Suppressor macrophage treated with lipopolysaccharide for 4 hours (primary cell): ENCODE measurements at regions not wholly inside any gene's neighbourhood (a gene's known extent, or its start where the extent isn't known, plus 50 kb on each side); places are given as distances from the start of the nearest gene placed in this dataset.
"Not testable (repeated sequence)": the region's sequence is repeated elsewhere in the genome, so short reads cannot be mapped to it uniquely, and the experiment has no call there.

Experiments used
- DNase-seq: peaks from one replicate; pipeline ENCODE4 v3.0.0-alpha.2; 2020

DNA sequence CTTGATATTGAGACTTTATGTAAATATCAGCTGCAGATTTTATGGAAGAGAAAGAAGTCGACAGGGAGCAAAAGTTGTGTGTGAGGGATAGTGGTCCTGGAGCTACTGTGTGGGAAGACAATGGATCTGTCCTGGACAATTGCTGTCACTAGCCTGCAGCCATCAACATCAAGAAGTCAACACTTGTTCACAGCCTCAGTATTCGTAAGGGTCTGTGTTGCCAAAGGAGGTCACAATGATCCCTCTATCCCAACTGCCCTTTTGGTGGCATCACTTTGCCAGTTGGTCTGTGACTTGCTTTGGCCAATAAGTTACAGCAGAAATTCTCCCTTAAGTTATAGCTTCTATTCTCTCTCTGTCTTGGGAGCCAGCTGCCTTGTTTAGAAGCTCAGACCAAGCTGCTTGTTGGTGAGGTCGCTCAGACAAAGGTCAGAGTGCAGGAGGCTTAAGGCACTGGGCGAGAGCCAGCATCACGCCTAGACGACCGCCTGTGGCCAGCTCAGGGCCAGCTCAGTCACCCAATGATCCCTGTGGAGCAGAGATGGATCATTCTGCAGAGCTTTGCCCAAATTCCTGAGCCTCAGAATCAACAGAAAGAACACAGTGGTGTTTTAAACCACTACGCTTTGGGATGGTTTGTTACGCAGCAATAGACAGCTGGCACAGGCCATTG, 134.9 kb downstream of the RHOU start:
- DNase-seq = no peak

DNA sequence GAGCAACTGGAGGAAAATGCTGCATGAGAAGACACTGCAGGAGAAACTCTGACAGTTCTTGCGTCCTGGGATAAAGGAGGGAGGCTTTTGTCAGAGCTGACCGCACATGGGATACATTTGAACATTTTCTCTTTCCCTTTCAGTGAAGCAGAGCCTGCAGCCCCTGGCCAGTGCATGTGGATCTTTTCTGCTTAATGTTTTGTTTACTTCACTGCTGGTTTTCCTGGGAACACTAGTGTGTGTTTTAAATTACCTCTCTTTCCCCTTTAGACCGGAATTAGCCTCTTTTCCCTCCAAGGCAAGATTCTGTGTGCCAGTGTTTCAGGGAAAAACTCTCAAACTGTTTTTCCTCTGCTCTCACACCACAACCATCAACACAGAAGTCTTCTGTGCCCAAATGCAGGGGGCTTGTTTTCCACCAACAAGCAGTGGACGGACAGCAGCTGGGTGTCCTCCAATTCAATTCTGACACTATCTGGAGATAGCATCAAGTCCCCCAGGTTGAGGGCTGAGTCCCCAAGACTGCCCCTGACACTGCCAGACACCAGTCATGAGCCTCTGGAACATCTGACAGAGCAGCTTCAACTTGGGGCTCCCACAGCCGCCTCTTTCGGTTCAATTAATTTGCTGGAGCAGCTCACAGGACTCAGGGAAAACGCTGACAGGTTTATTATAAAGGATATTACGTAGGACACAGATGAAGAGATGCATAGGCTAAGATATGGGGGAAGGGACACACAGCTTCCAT, 136.2 kb downstream of the RHOU start:
- DNase-seq = no peak

- no peak for DNase-seq
These were observed 136.8 kb downstream of the RHOU start for GRCh38 chr1:228872080-228872479.

- no peak for DNase-seq
These were observed 138.4 kb downstream of the RHOU start for GRCh38 chr1:228873709-228874108.

- DNase-seq = no peak
These were observed 140.5 kb downstream of the RHOU start for GRCh38 chr1:228875741-228876140.

DNA sequence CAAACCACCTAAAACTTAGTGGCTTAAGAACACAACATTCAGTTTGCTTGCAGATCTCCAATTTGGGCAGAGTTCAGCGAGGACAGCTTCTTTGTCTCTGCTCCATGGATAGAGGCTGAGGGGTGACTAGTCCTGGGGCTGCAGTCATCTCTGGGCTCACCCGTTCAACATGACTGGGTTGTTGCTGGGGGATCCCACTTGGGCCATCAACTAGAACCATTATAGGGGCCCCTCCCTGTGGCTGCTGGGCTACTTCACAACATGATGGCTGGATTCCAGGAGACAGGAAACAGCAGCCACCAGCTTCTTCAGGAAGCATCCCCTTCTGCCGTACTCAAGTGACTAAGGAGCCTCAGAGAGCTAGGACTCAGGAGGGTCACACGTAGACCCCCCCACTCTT, 140.9 kb downstream of the RHOU start:
- DNase-seq = no peak

GRCh38 chr1:228879164-228879563, 143.9 kb downstream of the RHOU start:
- no peak for DNase-seq

DNA sequence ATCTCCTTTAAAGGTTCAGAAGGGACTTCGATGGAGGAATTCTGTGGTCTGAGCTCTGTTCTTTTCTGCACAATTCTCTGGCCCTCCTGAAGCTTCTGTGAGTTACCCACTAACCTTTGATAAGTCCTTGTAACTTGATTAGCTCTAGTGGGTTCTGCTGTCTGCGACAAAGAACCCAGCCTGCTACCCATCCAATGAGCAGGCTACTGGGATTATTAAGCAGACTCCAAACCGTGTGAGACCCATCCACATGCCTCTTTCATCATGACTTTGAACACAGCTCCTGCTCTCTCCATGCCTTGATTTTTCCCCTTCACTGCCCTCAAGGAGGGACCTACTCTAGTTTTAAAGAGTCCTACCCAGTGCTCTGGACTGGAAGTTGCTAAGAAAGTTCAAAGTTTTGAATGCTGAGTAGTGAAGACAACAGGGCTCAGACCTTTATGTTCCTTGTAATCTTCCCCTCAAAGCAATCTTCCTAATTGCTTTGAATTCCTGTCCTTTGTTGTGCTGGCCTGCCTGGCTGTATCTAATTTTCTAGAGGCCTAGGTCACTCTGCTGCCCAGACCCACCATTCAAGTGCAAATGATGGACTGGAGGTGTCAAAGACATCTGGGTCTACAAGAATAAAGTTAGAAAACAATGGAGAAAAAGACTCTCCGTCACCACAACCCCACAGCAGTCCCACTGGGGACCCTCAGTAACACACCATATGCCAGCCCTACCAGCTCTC, 146.9 kb downstream of the RHOU start:
- DNase-seq = no peak

DNA sequence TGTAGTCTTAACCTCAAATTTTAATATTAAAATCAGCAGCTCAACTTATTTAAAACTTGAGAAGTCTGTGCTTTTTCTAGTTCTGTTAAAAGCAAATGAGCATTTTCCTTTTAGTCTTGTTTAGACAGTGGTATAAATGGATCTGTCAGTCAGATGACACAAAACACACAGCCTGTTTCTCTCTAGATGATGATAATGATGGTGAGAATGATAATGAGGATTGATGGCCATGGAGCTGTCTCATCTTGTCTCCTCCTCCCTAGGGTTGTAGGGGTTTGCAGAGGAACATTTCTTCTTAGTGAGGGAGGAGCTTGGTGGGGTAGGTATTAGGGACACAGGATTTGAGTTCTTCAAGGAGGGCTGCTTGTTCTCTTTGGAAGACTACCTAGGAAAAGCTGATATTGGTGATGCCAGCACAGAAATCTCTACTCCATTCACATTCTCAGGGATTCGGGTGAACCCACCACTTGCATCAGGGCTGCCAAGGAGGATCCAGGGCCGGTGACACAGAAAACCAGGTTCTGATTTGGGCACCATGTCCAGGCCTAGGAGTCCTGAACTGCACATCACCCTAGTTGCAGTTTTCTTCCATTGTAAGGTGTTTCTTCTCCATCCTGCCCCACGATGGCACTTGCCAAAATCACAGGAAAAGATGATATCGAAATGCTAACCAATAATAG, 147.6 kb downstream of the RHOU start:
- DNase-seq = no peak

GRCh38 chr1:228883535-228883934, 148.3 kb downstream of the RHOU start:
- no peak for DNase-seq

GRCh38 chr1:228884196-228884595, 148.9 kb downstream of the RHOU start:
- DNase-seq = no peak

GRCh38 chr1:228884615-228885566, 149.6 kb downstream of the RHOU start:
- no peak for DNase-seq

DNA sequence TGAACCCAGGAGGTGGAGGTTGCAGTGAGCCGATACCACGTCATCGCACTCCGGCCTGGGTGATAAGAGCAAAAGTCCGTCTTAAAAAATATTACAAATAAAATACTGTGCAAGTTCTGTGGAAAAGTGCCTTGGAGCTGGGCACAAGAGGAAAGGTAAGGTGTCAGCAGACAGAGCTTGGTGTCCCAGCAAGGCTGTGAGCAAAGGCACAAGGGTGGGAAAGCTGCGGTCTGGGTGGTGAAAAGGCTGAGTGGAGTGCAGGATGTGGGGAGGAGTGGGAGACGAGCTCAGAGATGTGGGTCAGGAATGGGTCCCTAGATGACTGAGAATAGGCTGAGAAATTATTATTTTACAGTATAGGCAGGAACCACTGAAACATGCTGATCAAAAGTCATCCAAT, 150.6 kb downstream of the RHOU start:
- no peak for DNase-seq

GRCh38 chr1:228887101-228887500, 151.8 kb downstream of the RHOU start:
- no peak for DNase-seq

DNA sequence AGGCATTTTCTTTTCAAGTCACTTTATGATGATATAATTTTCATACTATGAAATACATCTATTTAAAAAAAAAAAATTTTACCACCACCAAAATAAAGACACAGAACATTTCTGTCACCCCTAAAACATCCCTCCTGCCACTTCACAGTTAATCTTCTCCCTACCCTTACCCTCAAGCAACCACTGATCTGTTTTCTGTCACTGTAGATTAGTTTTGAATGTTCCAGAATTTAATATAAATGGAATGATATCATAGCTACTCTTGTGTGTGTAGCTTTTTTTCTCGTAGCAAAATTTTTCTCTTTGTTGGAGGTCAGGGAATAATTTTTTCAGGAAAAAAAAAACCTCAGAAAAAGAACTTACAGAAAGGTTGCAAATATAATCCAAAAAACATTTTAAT, 152.7 kb downstream of the RHOU start:
- no peak for DNase-seq

DNA sequence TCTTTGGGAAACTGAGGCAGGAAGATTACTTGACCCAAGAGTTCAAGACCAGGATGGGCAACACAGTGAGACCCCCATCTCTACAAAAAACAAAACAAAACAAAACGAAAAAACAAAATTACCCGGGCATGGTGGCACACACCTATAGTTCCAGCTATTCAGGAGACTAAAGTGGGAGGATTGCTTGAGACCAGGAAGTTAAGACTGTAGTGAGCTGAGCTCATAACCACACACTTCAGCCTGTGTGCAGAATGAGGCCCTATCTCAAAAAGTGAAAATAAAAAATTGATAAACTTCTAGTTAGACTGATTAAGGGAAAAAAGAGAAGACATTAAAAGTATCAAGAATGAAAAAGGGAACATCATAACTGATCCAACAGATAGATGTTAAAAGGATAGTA, 154.0 kb downstream of the RHOU start:
- DNase-seq = no peak

DNA sequence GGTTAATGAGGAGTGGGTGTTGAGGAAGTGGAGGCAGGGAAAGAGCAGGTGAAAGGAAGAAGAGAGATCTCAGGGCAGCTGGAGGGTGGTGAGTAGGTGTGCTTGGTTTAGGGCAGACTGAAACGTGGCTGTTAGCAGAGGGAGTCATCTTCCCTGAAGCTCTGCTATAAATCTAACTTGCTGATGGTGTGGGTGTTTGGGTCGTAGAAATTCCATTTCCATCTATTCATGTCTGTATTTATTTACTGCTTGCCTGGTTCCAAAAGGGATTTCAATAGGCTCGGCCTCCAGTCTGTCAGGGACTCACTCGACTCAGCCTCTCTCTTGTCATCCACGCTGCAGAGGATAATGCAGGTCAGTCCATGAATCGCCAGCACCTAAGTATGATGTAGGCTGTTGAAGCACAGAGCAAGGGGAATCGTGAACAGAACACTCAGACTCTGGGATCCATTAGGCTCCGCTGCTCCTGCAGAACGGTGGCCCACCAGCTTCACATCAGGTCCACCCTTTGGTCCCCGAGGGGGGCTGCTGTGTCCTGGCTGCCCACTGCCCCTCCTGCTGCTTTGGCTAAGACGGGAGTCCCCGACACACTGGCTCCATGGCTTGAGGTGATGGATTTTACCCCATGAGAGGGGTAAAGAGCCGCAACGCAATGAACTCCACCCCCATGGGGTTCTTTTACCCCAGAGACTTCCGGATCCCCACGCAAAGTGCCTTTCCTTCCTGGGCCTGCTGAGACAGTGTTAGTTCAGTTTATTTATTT, 156.2 kb downstream of the RHOU start:
- no peak for DNase-seq

DNA sequence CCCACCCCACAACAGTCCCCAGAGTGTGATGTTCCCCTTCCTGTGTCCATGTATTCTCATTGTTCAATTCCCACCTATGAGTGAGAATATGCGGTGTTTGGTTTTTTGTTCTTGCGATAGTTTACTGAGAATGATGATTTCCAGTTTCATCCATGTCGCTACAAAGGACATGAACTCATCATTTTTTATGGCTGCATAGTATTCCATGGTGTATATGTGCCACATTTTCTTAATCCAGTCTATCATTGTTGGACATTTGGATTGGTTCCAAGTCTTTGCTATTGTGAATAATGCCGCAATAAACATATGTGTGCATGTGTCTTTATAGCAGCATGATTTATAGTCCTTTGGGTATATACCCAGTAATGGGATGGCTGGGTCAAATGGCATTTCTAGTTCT, 156.9 kb downstream of the RHOU start:
- DNase-seq = not testable (repeated sequence)

DNA sequence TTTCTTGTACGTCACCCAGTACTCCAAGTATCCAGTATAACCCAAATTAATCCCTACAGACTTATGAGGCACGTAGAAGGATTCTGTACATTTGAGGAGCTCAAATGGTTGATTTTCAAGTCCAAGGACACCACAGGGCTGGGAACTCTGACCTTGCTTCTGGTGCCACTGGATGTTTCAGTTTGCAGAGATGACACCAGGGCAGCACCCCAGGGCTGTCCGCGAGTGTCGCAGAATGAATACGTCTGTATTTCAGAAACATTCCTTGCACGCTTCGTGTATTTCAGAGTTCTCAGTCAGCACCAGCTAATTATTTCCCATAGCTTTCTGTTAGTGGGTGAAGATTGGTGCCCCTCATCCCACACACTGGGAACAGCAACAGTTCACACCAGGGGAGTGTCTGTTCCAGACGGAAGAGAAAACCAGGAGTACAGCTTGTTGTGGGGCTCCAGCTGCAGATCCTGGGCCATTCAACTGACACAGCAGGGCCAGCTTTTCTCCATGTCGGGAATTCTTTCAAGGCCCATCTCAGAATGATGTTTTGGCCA, 159.2 kb downstream of the RHOU start:
- DNase-seq = no peak

- no peak for DNase-seq
These were observed 162.6 kb downstream of the RHOU start for GRCh38 chr1:228897901-228898300.

- DNase-seq = peak; percentile 71
These were observed 163.3 kb downstream of the RHOU start for GRCh38 chr1:228898582-228898992.
